ENCODE measurements at regions not wholly inside any gene's neighbourhood (a gene's known extent, or its start where the extent isn't known, plus 50 kb on each side); places are given as distances from the start of the nearest gene placed in this dataset.
"Not testable (repeated sequence)": the region's sequence is repeated elsewhere in the genome, so short reads cannot be mapped to it uniquely, and the experiment has no call there.

DNA sequence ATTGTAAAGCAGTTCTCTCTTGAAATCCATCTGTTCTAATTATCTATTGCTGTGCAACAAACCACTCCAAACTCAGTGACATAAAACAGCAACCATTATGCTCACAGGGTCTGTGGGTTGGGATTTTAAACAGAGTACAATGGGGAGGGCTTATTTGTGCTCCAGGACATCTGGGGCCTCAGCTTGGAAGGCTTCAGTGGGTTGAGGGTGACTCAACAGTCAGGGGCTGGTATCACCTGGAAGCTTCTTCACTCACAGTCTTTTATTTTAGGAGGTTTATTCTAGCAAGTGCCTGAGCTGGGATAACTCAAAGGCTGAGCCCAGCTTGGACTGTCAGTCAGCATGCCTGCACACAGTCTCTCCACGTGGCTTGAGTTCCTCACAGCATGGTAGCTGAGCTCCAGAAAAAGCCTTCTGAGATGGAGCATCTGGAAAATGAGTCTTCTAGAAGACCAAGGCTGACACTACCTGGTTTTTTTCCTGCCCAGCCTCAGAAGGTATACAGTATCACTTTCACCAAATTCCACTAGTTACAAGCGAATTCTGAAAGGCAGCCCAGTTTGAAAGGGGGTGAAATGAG is 234.6 kb upstream of the ID4 start:
- TF ChIP-seq, protein P1, sequence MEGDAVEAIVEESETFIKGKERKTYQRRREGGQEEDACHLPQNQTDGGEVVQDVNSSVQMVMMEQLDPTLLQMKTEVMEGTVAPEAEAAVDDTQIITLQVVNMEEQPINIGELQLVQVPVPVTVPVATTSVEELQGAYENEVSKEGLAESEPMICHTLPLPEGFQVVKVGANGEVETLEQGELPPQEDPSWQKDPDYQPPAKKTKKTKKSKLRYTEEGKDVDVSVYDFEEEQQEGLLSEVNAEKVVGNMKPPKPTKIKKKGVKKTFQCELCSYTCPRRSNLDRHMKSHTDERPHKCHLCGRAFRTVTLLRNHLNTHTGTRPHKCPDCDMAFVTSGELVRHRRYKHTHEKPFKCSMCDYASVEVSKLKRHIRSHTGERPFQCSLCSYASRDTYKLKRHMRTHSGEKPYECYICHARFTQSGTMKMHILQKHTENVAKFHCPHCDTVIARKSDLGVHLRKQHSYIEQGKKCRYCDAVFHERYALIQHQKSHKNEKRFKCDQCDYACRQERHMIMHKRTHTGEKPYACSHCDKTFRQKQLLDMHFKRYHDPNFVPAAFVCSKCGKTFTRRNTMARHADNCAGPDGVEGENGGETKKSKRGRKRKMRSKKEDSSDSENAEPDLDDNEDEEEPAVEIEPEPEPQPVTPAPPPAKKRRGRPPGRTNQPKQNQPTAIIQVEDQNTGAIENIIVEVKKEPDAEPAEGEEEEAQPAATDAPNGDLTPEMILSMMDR (conservative IDR thresholded peaks at IDR 0.05) = no peak
- H3K27ac ChIP-seq = no peak overlapping the region

DNA sequence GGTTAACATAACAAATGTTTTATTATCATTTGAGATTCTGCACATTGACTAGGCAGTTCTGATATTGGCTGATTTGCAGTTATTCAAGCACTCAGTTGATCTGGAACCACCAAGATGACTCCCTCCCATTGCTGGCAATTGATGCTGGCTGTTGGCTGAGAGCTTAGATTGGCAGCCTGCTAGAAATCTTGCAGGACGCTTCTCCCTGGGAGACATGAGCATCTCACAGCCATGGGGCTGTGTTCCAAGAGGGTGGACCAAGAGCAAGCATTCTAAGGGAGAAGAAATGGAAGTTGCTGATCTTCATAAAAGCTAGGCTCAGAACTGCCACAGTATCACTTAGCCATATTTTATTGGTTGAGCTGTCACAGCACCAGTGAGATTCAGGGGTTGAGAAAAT is 233.4 kb upstream of the ID4 start:
- TF ChIP-seq, protein P1 (conservative IDR thresholded peaks at IDR 0.05) = no peak
- no peak overlapping the region for H3K27ac ChIP-seq

DNA sequence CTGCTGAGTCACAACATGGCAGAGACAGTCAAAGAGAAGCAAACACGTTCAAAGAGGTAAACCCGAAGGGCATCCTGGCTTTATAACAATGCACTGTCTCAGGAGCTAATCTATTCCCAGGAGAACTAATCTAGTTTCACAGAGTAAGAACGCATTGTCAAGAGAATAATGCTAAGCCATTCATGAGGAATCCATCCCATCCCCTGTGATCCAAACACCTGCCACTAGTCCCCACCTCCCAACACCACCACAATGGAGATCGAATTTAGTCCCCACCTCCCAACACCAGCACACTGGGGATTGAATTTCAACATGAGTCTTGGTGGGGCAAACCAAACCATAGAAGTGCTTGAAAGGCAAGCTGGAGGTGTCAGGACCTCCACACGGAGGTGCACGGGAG is 231.5 kb upstream of the ID4 start:
- TF ChIP-seq, protein P1 (conservative IDR thresholded peaks at IDR 0.05) = no peak
- no peak overlapping the region for H3K27ac ChIP-seq

DNA sequence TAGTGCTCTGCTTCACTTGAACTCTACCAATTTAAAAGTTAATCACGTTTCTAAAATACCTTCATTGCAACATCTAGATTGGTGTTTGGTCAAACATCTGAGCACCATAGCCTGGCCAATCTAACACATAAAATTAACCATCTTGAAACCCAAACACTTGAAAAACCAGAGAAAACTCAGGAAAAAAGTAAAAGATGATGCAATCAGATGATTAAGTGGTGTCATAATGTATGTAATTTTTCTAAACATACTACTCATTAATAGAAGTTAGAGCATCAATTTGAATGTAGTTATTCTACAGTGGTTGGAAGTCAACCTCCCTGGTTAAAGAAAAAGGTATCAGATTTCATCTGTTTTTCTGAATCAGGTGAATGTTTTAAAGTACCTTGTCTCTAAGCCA is 228.6 kb upstream of the ID4 start:
- TF ChIP-seq, protein P1 (conservative IDR thresholded peaks at IDR 0.05) = no peak
- H3K27ac ChIP-seq = no peak overlapping the region

DNA sequence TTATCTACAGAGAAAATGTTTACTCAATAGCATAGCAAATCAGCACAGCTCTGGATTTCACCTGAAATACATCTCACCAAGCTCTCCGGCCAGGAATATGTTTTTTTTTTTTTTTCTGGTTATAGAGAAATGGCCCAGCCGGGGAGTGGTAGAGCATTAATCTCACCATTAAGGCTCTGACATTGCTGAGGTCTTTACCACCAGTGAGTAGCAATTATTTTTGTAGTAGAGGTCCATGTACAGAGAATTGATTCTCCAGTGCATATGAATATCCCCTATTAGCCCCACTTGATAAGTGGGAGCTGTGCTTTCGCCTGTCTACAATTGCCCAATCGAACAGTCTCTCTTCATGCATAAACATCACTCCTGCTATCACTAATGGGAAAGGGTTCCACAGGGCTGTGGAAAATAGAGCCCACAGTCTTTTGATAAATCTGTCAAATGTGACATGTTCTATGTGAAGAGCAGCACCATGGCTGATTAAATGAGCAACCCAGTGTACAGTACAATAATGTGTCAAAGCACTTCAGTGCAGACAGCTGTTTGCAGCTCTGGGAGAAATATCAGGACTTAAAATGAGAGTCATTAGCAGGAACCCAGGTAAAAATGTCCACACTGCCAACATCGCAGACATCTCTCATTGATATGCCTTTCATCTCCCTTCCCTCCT is 227.1 kb upstream of the ID4 start:
- TF ChIP-seq, protein P1 (conservative IDR thresholded peaks at IDR 0.05) = no peak
- no peak overlapping the region for H3K27ac ChIP-seq

DNA sequence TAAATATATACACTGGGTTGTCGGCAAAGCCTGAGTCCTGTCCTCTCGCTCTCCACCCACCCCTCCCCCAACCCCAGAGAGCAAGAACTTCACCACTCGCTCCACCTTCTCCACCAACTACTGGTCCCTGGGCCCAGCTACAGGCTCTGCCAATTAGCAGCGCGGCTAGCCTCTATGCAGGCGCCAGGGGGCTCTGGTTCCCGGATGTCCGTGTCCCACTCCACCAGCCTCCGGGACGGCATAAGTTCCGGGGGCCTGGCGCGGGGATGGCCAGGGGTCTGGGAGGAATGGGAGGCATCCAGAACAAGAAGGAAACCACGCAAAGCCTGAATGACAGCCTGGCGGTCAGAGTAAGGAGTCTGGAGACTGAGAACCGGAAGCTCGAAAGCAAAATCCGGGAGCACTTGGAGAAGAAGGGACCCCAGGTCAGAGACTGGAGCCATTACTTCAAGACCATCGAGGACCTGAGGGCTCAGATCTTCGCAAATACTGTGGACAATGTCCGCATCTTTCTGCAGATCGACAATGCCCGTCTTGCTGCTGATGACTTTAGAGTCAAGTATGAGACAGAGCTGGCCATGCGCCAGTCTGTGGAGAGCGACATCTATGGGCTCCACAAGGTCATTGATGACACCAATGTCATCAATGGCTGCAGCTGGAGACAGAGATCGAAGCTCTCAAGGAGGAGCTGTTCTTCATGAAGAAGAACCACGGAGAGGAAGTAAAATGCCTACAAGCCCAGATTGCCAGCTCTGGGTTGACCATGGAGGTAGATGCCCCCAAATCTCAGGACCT is 224.3 kb upstream of the ID4 start:
- not testable (repeated sequence) for H3K27ac ChIP-seq

DNA sequence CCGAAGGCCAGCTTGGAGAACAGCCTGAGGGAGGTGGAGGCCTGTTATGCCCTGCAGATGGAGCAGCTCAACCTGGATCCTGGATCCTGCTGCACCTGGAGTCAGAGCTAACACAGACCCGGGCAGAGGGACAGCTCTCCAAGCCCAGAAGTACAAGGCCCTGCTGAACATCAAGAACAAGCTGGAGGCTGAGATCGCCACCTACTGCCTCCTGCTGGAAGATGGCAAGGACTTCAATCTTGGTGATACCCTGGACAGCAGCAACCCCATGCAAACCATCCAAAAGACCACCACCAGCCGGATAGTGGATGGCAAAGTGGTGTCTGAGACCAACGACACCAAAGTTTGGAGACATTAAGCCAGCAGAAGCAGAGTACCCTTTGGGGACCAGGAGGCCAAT is 223.5 kb upstream of the ID4 start:
- TF ChIP-seq, protein P1 (conservative IDR thresholded peaks at IDR 0.05) = no peak
- H3K27ac ChIP-seq = no peak overlapping the region

DNA sequence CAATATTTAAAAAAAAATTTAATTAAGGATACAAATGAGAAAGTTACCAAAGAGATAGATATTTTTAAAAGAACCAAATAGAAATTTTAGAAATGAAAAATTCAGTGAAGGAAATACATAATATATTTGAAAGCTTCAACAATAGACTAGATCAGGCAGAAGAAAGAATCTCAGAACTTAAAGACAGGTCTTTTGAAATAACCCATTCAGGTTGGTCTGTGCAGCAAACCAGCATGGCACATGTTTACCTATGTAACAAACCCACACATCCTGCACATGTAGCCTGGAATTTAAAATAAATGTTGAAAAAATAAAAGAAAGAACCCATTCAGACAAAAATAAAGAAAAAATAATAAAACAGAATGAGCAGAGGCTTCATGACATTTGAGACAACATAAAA is 221.1 kb upstream of the ID4 start:
- TF ChIP-seq, protein P1 (conservative IDR thresholded peaks at IDR 0.05) = no peak
- no peak overlapping the region for H3K27ac ChIP-seq
